Upper lobe of left lung (tissue), 4 donors: ENCODE measurements at regions not wholly inside any gene's neighbourhood (a gene's known extent, or its start where the extent isn't known, plus 50 kb on each side); places are given as distances from the start of the nearest gene placed in this dataset.
"Not testable (repeated sequence)": the region's sequence is repeated elsewhere in the genome, so short reads cannot be mapped to it uniquely, and the experiment has no call there.

Experiments
- CTCF ChIP-seq, 6 experiments: fragments of 450-650 bp in 4 of 6; fragments of 200-600 bp in 2 of 6; sonication (generic) in 2 of 6; IDR thresholded peaks; one replicate each; pipeline ENCODE4 v1.5.1; 2016 to 2019; ENCODE audit warnings: antibody characterized with exemption in 6 of 6
- EP300 ChIP-seq, 4 donors: sonication (generic); formaldehyde crosslinking; IDR thresholded peaks; one replicate each; pipeline ENCODE4 v1.5.1; 2017; ENCODE audit warnings: antibody characterized with exemption in 4 of 4, control low read depth in 2 of 4
- POLR2A ChIP-seq, 4 donors: fragments of 450-650 bp; IDR thresholded peaks; one replicate each; pipeline ENCODE4 v1.5.1; 2016 to 2017; ENCODE audit warnings: antibody characterized with exemption in 4 of 4, mild to moderate bottlenecking in 2 of 4
- POLR2AphosphoS5 ChIP-seq, 2 donors: sonication (generic); formaldehyde crosslinking; IDR thresholded peaks; one replicate each; pipeline ENCODE4 v1.5.1; 2017; ENCODE audit warnings: antibody characterized with exemption in 2 of 2

GRCh38 chrY:5990665-5991064, 255.4 kb upstream of the TSPY2 start:
- not testable (repeated sequence) for TF ChIP-seq CTCF, POLR2AphosphoS5, POLR2A, EP300 (IDR thresholded peaks at IDR 0.05)
